Astrocyte (in vitro differentiated cells and primary cell): ENCODE measurements at regions not wholly inside any gene's neighbourhood (a gene's known extent, or its start where the extent isn't known, plus 50 kb on each side); places are given as distances from the start of the nearest gene placed in this dataset.

Experiments used
- EZH2 ChIP-seq: IDR thresholded peaks from 2 replicates; pipeline ENCODE4 v1.6.1; 2012; ENCODE audit warnings: mild to moderate bottlenecking, low read length, inconsistent platforms; ENCODE audit not compliant: insufficient read depth
- TF ChIP-seq, protein P1 (sequence below): IDR thresholded peaks from 2 replicates; pipeline ENCODE4 v1.5.1; 2011; ENCODE audit warnings: low read depth, mild to moderate bottlenecking, inconsistent platforms, low read length, moderate library complexity; ENCODE audit not compliant: insufficient read depth

DNA sequence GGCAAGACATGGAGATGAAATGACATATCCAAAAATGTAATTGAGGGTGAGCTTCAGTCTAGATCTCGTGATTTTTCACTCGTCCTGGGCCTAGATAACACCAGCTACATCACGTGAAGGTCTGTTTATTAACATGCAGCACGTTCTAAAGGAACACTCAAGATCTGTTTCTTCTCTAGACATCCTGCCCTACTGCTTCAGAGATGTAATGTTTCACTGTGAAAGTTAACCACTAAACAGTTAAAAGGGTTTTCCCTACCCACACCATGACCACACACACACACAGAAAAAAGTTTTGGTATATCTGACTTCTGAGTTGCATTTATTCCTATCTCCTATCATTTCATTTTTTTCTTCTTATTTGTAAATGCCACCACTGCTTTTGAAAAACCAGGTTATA is 52.3 kb upstream of the SMIM31 start:
- TF ChIP-seq, protein P1, sequence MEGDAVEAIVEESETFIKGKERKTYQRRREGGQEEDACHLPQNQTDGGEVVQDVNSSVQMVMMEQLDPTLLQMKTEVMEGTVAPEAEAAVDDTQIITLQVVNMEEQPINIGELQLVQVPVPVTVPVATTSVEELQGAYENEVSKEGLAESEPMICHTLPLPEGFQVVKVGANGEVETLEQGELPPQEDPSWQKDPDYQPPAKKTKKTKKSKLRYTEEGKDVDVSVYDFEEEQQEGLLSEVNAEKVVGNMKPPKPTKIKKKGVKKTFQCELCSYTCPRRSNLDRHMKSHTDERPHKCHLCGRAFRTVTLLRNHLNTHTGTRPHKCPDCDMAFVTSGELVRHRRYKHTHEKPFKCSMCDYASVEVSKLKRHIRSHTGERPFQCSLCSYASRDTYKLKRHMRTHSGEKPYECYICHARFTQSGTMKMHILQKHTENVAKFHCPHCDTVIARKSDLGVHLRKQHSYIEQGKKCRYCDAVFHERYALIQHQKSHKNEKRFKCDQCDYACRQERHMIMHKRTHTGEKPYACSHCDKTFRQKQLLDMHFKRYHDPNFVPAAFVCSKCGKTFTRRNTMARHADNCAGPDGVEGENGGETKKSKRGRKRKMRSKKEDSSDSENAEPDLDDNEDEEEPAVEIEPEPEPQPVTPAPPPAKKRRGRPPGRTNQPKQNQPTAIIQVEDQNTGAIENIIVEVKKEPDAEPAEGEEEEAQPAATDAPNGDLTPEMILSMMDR, result no peak
- no peak for TF ChIP-seq EZH2
